PC-3 (cell line): ENCODE measurements at regions not wholly inside any gene's neighbourhood (a gene's known extent, or its start where the extent isn't known, plus 50 kb on each side); places are given as distances from the start of the nearest gene placed in this dataset.
A peak's percentile ranks its signal among the peaks of the same experiment; 100 is the strongest.

Source experiments
- ATAC-seq: fragments of 200-7000 bp; cut with Tn5 transposase; 2 replicates; pipeline ENCODE4 v1.9.1; 2020; ENCODE audit warnings: mild to moderate bottlenecking, moderate library complexity
- BruUV-seq: library from RNA; stranded (reverse); fragments of 400-500 nt; replicated peaks from 2 replicates; lab custom pipeline; 2021; lab: Mats Ljungman, UMichigan
- CTCF ChIA-PET: fragments of 300-600 bp; sonication (Branson Sonifier 250); formaldehyde crosslinking; loops from one replicate; lab custom pipeline; 2022; ENCODE audit warnings: antibody characterized with exemption; lab: Charles Lee
- POLR2A ChIA-PET: fragments of 300-600 bp; sonication (Branson Sonifier 250); formaldehyde crosslinking; loops from one replicate; lab custom pipeline; 2022; ENCODE audit warnings: antibody characterized with exemption; ENCODE audit not compliant: unreplicated experiment; lab: Charles Lee
- DNase-seq: peaks from one replicate; pipeline ENCODE4 v3.0.0-alpha.2; 2015
- H2AFZ ChIP-seq: fragments of 300-600 bp; sonication (generic); 2 replicates; pipeline ENCODE4 v1.6.0; 2016; ENCODE audit warnings: antibody characterized with exemption, low read length
- H3F3A ChIP-seq: fragments of 300-600 bp; sonication (generic); one replicate; pipeline ENCODE4 v1.6.0; 2017; ENCODE audit warnings: antibody characterized with exemption, low read length, control low read depth, mild to moderate bottlenecking; ENCODE audit not compliant: unreplicated experiment
- H3K27ac ChIP-seq: fragments of 300-600 bp; sonication (generic); 2 replicates; pipeline ENCODE4 v1.5.1; 2016; ENCODE audit warnings: mild to moderate bottlenecking, low read length
- H3K27me3 ChIP-seq: fragments of 300-600 bp; sonication (generic); 2 replicates; pipeline ENCODE4 v1.6.1; 2016; ENCODE audit warnings: low read length, mixed read lengths
- H3K36me3 ChIP-seq: fragments of 300-600 bp; sonication (generic); 2 replicates; pipeline ENCODE4 v1.6.1; 2016; ENCODE audit warnings: low read depth, mixed run types, low read length, mixed read lengths
- H3K4me1 ChIP-seq: fragments of 300-600 bp; sonication (generic); 2 replicates; pipeline ENCODE4 v1.5.1; 2016; ENCODE audit warnings: low read length; ENCODE audit not compliant: insufficient read depth
- H3K4me2 ChIP-seq: fragments of 300-600 bp; sonication (generic); 2 replicates; pipeline ENCODE4 v1.6.0; 2016; ENCODE audit warnings: low read length
- H3K4me3 ChIP-seq: fragments of 300-600 bp; sonication (generic); 2 replicates; pipeline ENCODE4 v1.5.1; 2016; ENCODE audit warnings: mild to moderate bottlenecking, low read length, mixed read lengths
- H3K79me2 ChIP-seq: fragments of 300-600 bp; sonication (generic); 2 replicates; pipeline ENCODE4 v1.6.1; 2017; ENCODE audit warnings: low read length, mixed read lengths
- H3K9ac ChIP-seq: fragments of 300-600 bp; sonication (generic); 2 replicates; pipeline ENCODE4 v1.6.0; 2016; ENCODE audit warnings: mild to moderate bottlenecking, low read length
- H3K9me2 ChIP-seq: fragments of 300-600 bp; sonication (generic); replicated peaks from 2 replicates; pipeline ENCODE4 v1.6.1; 2016; ENCODE audit warnings: mixed run types, low read length, mixed read lengths
- H3K9me3 ChIP-seq: fragments of 300-600 bp; sonication (generic); 2 replicates; pipeline ENCODE4 v1.6.1; 2016; ENCODE audit warnings: low read length, mixed read lengths
- H4K20me1 ChIP-seq: fragments of 300-600 bp; sonication (generic); 2 replicates; pipeline ENCODE4 v1.6.1; 2016; ENCODE audit warnings: low read length, mixed read lengths
- EZH2 ChIP-seq: fragments of 300-600 bp; sonication (generic); IDR thresholded peaks from one replicate; pipeline ENCODE4 v1.6.1; 2017; ENCODE audit warnings: antibody characterized with exemption, mild to moderate bottlenecking, low read length; ENCODE audit not compliant: unreplicated experiment
- EZH2phosphoT487 ChIP-seq: fragments of 300-600 bp; sonication (generic); IDR thresholded peaks from 2 replicates; pipeline ENCODE4 v1.6.1; 2018; ENCODE audit warnings: mild to moderate bottlenecking, antibody characterized with exemption, low read length, borderline replicate concordance
- intact Hi-C: fragments of 100-400 bp; cut with micrococcal nuclease; formaldehyde crosslinking; loops from 2 replicates; pipeline ENCODE4 v1.9.0; 2023
- TF ChIP-seq, protein P1 (sequence below): fragments of 300-600 bp; sonication (generic); conservative IDR thresholded peaks from 2 replicates; pipeline ENCODE4 v1.5.1; 2017; ENCODE audit warnings: antibody characterized with exemption, low read depth, mild to moderate bottlenecking, low read length

GRCh38 chr5:68407311-68408239, 192.0 kb downstream of the PIK3R1 start:
- no peak overlapping the region for H3K27ac ChIP-seq
- H3K9ac ChIP-seq = no peak overlapping the region
- H3K4me3 ChIP-seq = no peak overlapping the region
- H3K4me1 ChIP-seq = peaks cover 12% of the 10 kb centered on the region; the same call in 1 of the 2 replicates
- no peaks in the 10 kb centered on the region for H3K36me3 ChIP-seq
- TF ChIP-seq EZH2 (no peak), EZH2phosphoT487 (no peak)
- TF ChIP-seq, protein P1, sequence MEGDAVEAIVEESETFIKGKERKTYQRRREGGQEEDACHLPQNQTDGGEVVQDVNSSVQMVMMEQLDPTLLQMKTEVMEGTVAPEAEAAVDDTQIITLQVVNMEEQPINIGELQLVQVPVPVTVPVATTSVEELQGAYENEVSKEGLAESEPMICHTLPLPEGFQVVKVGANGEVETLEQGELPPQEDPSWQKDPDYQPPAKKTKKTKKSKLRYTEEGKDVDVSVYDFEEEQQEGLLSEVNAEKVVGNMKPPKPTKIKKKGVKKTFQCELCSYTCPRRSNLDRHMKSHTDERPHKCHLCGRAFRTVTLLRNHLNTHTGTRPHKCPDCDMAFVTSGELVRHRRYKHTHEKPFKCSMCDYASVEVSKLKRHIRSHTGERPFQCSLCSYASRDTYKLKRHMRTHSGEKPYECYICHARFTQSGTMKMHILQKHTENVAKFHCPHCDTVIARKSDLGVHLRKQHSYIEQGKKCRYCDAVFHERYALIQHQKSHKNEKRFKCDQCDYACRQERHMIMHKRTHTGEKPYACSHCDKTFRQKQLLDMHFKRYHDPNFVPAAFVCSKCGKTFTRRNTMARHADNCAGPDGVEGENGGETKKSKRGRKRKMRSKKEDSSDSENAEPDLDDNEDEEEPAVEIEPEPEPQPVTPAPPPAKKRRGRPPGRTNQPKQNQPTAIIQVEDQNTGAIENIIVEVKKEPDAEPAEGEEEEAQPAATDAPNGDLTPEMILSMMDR = no peak
- H2AFZ ChIP-seq = no peak overlapping the region
- H3K79me2 ChIP-seq = no peaks in the 10 kb centered on the region
- no peaks in the 10 kb centered on the region for H3K27me3 ChIP-seq
- no peaks in the 10 kb centered on the region for H3K9me2 ChIP-seq
- ChIA-PET CTCF (no interaction called here), POLR2A (no interaction called here)
- ATAC-seq = no peak
- no peaks in the 10 kb centered on the region for H3F3A ChIP-seq
- peak overlapping the region; percentile 39; the same call in 1 of the 2 replicates for H3K4me2 ChIP-seq
- BruUV-seq = no TSS peak
- no peaks in the 10 kb centered on the region for H3K9me3 ChIP-seq
- no peaks in the 10 kb centered on the region for H4K20me1 ChIP-seq
- intact Hi-C loops = no loop called here
- DNase-seq = no peak

GRCh38 chr5:68408345-68408871, 192.9 kb downstream of the PIK3R1 start:
- ATAC-seq (no peak), DNase-seq (no peak)
- ChIA-PET POLR2A (no interaction called here), CTCF (no interaction called here)
- Histone ChIP-seq H3K4me3 (no peak overlapping the region), H3K36me3 (no peaks in the 10 kb centered on the region), H2AFZ (no peak overlapping the region), H3K27me3 (no peaks in the 10 kb centered on the region), H3K4me2 (no peak overlapping the region), H3K4me1 (peaks cover 12% of the 10 kb centered on the region; the same call in 1 of the 2 replicates), H3F3A (no peaks in the 10 kb centered on the region), H3K9ac (no peak overlapping the region), H3K9me2 (no peaks in the 10 kb centered on the region), H4K20me1 (no peaks in the 10 kb centered on the region), H3K79me2 (no peaks in the 10 kb centered on the region), H3K9me3 (no peaks in the 10 kb centered on the region), H3K27ac (no peak overlapping the region)
- intact Hi-C loops = no loop called here
- no TSS peak for BruUV-seq
- TF ChIP-seq EZH2phosphoT487 = no peak
- TF ChIP-seq, protein P1 = no peak
- TF ChIP-seq EZH2 = no peak
